ENCODE measurements at regions not wholly inside any gene's neighbourhood (a gene's known extent, or its start where the extent isn't known, plus 50 kb on each side); places are given as distances from the start of the nearest gene placed in this dataset.

GRCh38 chr5:174229068-174229467 is 183.6 kb downstream of the NSG2 start:
- Histone ChIP-seq H4K20me1 (ENCODE audit: insufficient read depth, low read length, poor library complexity, severe bottlenecking) (no peaks in the 10 kb centered on the region), H3K79me2 (ENCODE audit: insufficient read depth, low read length) (no peaks in the 10 kb centered on the region), H2AFZ (ENCODE audit: low read length) (no peak overlapping the region), H3K27me3 (ENCODE audit: insufficient read depth, low read length, poor library complexity, severe bottlenecking) (no peaks in the 10 kb centered on the region), H3K9me3 (ENCODE audit: insufficient read depth, low read depth, low read length) (no peaks in the 10 kb centered on the region), H3K9me2 (replicated peaks; ENCODE audit: low read depth, low read length) (no peaks in the 10 kb centered on the region), H3K4me1 (ENCODE audit: insufficient read depth, low read length, poor library complexity, severe bottlenecking) (no peaks in the 10 kb centered on the region), H3K36me3 (ENCODE audit: insufficient read depth, low read length) (no peaks in the 10 kb centered on the region), H3K9ac (ENCODE audit: low read depth, low read length, poor library complexity, severe bottlenecking) (no peak overlapping the region), H3K4me3 (ENCODE audit: low read length, poor library complexity, severe bottlenecking) (no peak overlapping the region), H3K4me2 (ENCODE audit: low read depth, low read length, poor library complexity, severe bottlenecking) (no peak overlapping the region), H3F3A (ENCODE audit: low read depth) (no peaks in the 10 kb centered on the region)
- TF ChIP-seq EZH2phosphoT487 (IDR thresholded peaks at IDR 0.05; ENCODE audit: borderline replicate concordance): no peak
- TF ChIP-seq CTCF (conservative IDR thresholded peaks at IDR 0.05; ENCODE audit: low read length): no peak

- Histone ChIP-seq H3K9me2 (replicated peaks; ENCODE audit: low read depth, low read length) (no peaks in the 10 kb centered on the region), H3K9me3 (ENCODE audit: insufficient read depth, low read depth, low read length) (no peaks in the 10 kb centered on the region), H2AFZ (ENCODE audit: low read length) (no peak overlapping the region), H3K9ac (ENCODE audit: low read depth, low read length, poor library complexity, severe bottlenecking) (no peak overlapping the region), H3K4me2 (ENCODE audit: low read depth, low read length, poor library complexity, severe bottlenecking) (no peak overlapping the region), H3K4me3 (ENCODE audit: low read length, poor library complexity, severe bottlenecking) (no peak overlapping the region), H3K79me2 (ENCODE audit: insufficient read depth, low read length) (no peaks in the 10 kb centered on the region), H3K36me3 (ENCODE audit: insufficient read depth, low read length) (no peaks in the 10 kb centered on the region), H3F3A (ENCODE audit: low read depth) (no peaks in the 10 kb centered on the region), H3K4me1 (ENCODE audit: insufficient read depth, low read length, poor library complexity, severe bottlenecking) (no peaks in the 10 kb centered on the region), H3K27me3 (ENCODE audit: insufficient read depth, low read length, poor library complexity, severe bottlenecking) (no peaks in the 10 kb centered on the region), H4K20me1 (ENCODE audit: insufficient read depth, low read length, poor library complexity, severe bottlenecking) (no peaks in the 10 kb centered on the region)
- TF ChIP-seq CTCF (conservative IDR thresholded peaks at IDR 0.05; ENCODE audit: low read length) (no peak), EZH2phosphoT487 (IDR thresholded peaks at IDR 0.05; ENCODE audit: borderline replicate concordance) (no peak)
These were observed 184.2 kb downstream of the NSG2 start for GRCh38 chr5:174229514-174230370.

GRCh38 chr5:174231956-174232487 is 186.5 kb downstream of the NSG2 start:
- H3F3A ChIP-seq (ENCODE audit: low read depth): no peaks in the 10 kb centered on the region
- no peaks in the 10 kb centered on the region for H4K20me1 ChIP-seq (ENCODE audit: insufficient read depth, low read length, poor library complexity, severe bottlenecking)
- H3K27me3 ChIP-seq (ENCODE audit: insufficient read depth, low read length, poor library complexity, severe bottlenecking): no peaks in the 10 kb centered on the region
- no peak overlapping the region for H2AFZ ChIP-seq (ENCODE audit: low read length)
- H3K9ac ChIP-seq (ENCODE audit: low read depth, low read length, poor library complexity, severe bottlenecking): no peak overlapping the region
- H3K4me3 ChIP-seq (ENCODE audit: low read length, poor library complexity, severe bottlenecking): no peak overlapping the region
- no peaks in the 10 kb centered on the region for H3K9me3 ChIP-seq (ENCODE audit: insufficient read depth, low read depth, low read length)
- H3K79me2 ChIP-seq (ENCODE audit: insufficient read depth, low read length): no peaks in the 10 kb centered on the region
- H3K9me2 ChIP-seq (replicated peaks; ENCODE audit: low read depth, low read length): no peaks in the 10 kb centered on the region
- TF ChIP-seq CTCF (conservative IDR thresholded peaks at IDR 0.05; ENCODE audit: low read length): no peak
- no peaks in the 10 kb centered on the region for H3K36me3 ChIP-seq (ENCODE audit: insufficient read depth, low read length)
- no peaks in the 10 kb centered on the region for H3K4me1 ChIP-seq (ENCODE audit: insufficient read depth, low read length, poor library complexity, severe bottlenecking)
- no peak overlapping the region for H3K4me2 ChIP-seq (ENCODE audit: low read depth, low read length, poor library complexity, severe bottlenecking)

Data from Loucy (cell line).